ENCODE measurements at regions not wholly inside any gene's neighbourhood (a gene's known extent, or its start where the extent isn't known, plus 50 kb on each side); places are given as distances from the start of the nearest gene placed in this dataset.

- no peaks in the 10 kb centered on the region for H3K9me3 ChIP-seq
- 32 to 46% methylated on average over 3 of the region's 3 CpGs for WGBS, 2 donors
- TF ChIP-seq EP300 (IDR thresholded peaks at IDR 0.05) (no peak), CTCF (IDR thresholded peaks at IDR 0.05) (no peak), POLR2AphosphoS5 (IDR thresholded peaks at IDR 0.05) (no peak), POLR2A (IDR thresholded peaks at IDR 0.05) (no peak)
- no peak overlapping the region for H3K27ac ChIP-seq
- no peaks in the 10 kb centered on the region for H3K36me3 ChIP-seq
- H3K27me3 ChIP-seq = no peaks in the 10 kb centered on the region
- H3K4me1 ChIP-seq = no peaks in the 10 kb centered on the region
- H3K4me3 ChIP-seq = no peak overlapping the region
- no peak for DNase-seq
- intact Hi-C loops (cut with DNase I) = no loop called here
Measured at GRCh38 chr18:45119876-45120275, 439.2 kb downstream of the SETBP1 start.

GRCh38 chr18:45121146-45121545 is 440.5 kb downstream of the SETBP1 start:
- no peaks in the 10 kb centered on the region for H3K36me3 ChIP-seq
- H3K4me3 ChIP-seq = no peak overlapping the region
- no peak for DNase-seq
- no peak for TF ChIP-seq POLR2A (IDR thresholded peaks at IDR 0.05)
- TF ChIP-seq EP300 (IDR thresholded peaks at IDR 0.05) = no peak
- TF ChIP-seq CTCF (IDR thresholded peaks at IDR 0.05) = no peak
- no peak for TF ChIP-seq POLR2AphosphoS5 (IDR thresholded peaks at IDR 0.05)
- intact Hi-C loops (cut with DNase I) = no loop called here
- no peaks in the 10 kb centered on the region for H3K27me3 ChIP-seq
- H3K4me1 ChIP-seq = no peaks in the 10 kb centered on the region
- no peak overlapping the region for H3K27ac ChIP-seq
- H3K9me3 ChIP-seq = no peaks in the 10 kb centered on the region
- 92 to 96% methylated on average over 1 of the region's 1 CpG for WGBS, 2 donors

DNA sequence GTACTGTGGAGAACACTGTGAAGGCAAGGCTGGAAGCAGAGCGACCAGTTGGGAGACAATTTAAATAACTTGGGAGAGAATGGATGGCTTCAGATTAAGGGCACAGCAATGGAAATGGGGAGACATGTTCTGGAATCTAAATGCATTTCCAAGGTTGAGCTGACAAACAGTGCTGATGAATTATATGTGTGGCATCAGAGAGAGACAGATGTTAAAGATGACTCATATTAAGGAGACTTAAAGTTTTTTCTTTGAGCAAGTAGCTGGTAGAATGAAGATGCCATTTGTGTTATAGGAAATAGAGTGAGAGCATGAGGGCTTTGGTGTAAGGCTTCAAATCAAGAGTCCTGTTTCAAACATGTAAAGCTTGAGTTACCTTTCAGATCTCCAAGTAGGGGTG is 441.8 kb downstream of the SETBP1 start:
- no peaks in the 10 kb centered on the region for H3K9me3 ChIP-seq
- no peak overlapping the region for H3K27ac ChIP-seq
- no peak for DNase-seq
- 93 to 95% methylated on average over 1 of the region's 1 CpG for WGBS, 2 donors
- intact Hi-C loops (cut with DNase I) = no loop called here
- H3K4me1 ChIP-seq = no peaks in the 10 kb centered on the region
- H3K27me3 ChIP-seq = no peaks in the 10 kb centered on the region
- no peaks in the 10 kb centered on the region for H3K36me3 ChIP-seq
- no peak for TF ChIP-seq CTCF (IDR thresholded peaks at IDR 0.05)
- no peak for TF ChIP-seq POLR2AphosphoS5 (IDR thresholded peaks at IDR 0.05)
- TF ChIP-seq EP300 (IDR thresholded peaks at IDR 0.05) = no peak
- TF ChIP-seq POLR2A (IDR thresholded peaks at IDR 0.05) = no peak
- H3K4me3 ChIP-seq = no peak overlapping the region

DNA sequence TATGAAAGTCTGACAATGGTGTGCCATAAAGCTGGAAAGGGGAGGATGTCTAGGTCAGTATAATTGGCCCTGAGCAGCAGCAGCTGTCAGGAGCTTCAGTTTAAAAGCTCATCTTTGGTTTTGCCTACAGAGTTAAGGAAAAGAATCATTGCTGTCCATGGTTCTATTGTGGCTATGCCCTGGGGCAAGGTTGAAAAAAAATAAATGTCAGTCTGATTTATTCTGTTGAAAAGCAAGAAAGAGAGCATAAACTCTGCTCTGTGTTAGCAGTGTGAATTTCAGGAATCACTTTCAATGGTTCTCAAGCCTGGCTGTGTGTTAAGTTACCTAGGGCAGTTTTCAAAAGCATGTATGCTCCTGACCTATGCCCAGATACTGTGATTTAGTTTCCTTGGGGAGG is 446.7 kb downstream of the SETBP1 start:
- Histone ChIP-seq H3K27me3 (no peaks in the 10 kb centered on the region), H3K36me3 (no peaks in the 10 kb centered on the region), H3K27ac (no peak overlapping the region), H3K4me3 (no peak overlapping the region), H3K4me1 (no peaks in the 10 kb centered on the region), H3K9me3 (no peaks in the 10 kb centered on the region)
- intact Hi-C loops (cut with DNase I) = no loop called here
- TF ChIP-seq POLR2AphosphoS5 (IDR thresholded peaks at IDR 0.05) (no peak), POLR2A (IDR thresholded peaks at IDR 0.05) (no peak), EP300 (IDR thresholded peaks at IDR 0.05) (no peak), CTCF (IDR thresholded peaks at IDR 0.05) (no peak)
- no peak for DNase-seq

DNA sequence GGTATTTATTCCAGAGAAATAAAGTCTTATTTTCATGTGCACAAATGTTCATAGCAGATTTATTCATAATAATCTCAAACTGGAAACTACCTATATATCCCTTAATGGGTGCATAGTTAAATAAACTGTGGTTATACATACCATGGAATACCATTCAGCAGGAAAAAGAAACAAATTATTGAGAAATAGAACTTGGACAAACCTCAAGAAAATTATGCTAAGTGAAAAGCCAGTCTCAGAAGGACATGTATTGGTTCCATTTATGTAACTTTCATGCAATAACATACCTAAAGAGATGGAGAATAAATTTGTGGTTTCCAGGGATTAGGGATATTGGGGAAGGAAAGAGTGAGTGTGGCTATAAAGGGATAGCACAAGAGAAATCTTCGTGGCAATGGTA is 452.6 kb downstream of the SETBP1 start:
- no peak for DNase-seq
- WGBS, 2 donors = 94 to 95% methylated on average over 1 of the region's 1 CpG
- Histone ChIP-seq H3K27ac (no peak overlapping the region), H3K9me3 (no peaks in the 10 kb centered on the region), H3K4me1 (no peaks in the 10 kb centered on the region), H3K27me3 (no peaks in the 10 kb centered on the region), H3K4me3 (no peak overlapping the region), H3K36me3 (no peaks in the 10 kb centered on the region)
- intact Hi-C loops (cut with DNase I) = no loop called here
- no peak for TF ChIP-seq EP300 (IDR thresholded peaks at IDR 0.05)
- no peak for TF ChIP-seq CTCF (IDR thresholded peaks at IDR 0.05)
- TF ChIP-seq POLR2A (IDR thresholded peaks at IDR 0.05) = no peak
- TF ChIP-seq POLR2AphosphoS5 (IDR thresholded peaks at IDR 0.05) = no peak
